H1 (cell line): ENCODE measurements at regions not wholly inside any gene's neighbourhood (a gene's known extent, or its start where the extent isn't known, plus 50 kb on each side); places are given as distances from the start of the nearest gene placed in this dataset.

Experiments
- CTCF ChIA-PET: fragments of 300-600 bp; sonication (Branson Sonifier 250); formaldehyde crosslinking; loops from one replicate; lab custom pipeline; 2021; ENCODE audit not compliant: partially characterized antibody; lab: Charles Lee
- POLR2A ChIA-PET: fragments of 300-600 bp; sonication (Branson Sonifier 250); formaldehyde crosslinking; loops from one replicate; lab custom pipeline; 2021; ENCODE audit warnings: inconsistent platforms; ENCODE audit not compliant: partially characterized antibody; lab: Charles Lee
- DNase-seq, 2 experiments: peaks; one replicate each; pipeline versions ENCODE4 v3.0.0 to v3.0.0-alpha.2; 2010 to 2022; ENCODE audit warnings: low spot score in 2 of 2, low read depth in 1 of 2, mixed read lengths in 1 of 2
- FAIRE-seq: peaks from 2 replicates; lab custom pipeline; 2011; peaks lifted over from hg19 to GRCh38; lab: Jason Lieb, UNC
- H2AFZ ChIP-seq: 2 replicates; pipeline ENCODE4 v1.8.1; 2012; ENCODE audit warnings: low read length, inconsistent platforms
- H2AK5ac ChIP-seq: 2 replicates; pipeline ENCODE4 v1.6.1; 2013; ENCODE audit warnings: low read depth, low read length
- H2BK120ac ChIP-seq: replicated peaks from 2 replicates; pipeline ENCODE3; 2013; ENCODE audit warnings: low read depth, low read length, inconsistent platforms
- H2BK12ac ChIP-seq: 2 replicates; pipeline ENCODE4 v1.6.1; 2013; ENCODE audit warnings: low read depth, low read length
- H2BK15ac ChIP-seq: 2 replicates; pipeline ENCODE4 v1.6.1; 2013; ENCODE audit warnings: low read length
- H2BK20ac ChIP-seq: 2 replicates; pipeline ENCODE4 v1.6.1; 2013; ENCODE audit warnings: low read length
- H2BK5ac ChIP-seq: 2 replicates; pipeline ENCODE4 v1.6.1; 2013; ENCODE audit warnings: low read depth, low read length
- H3K14ac ChIP-seq: 2 replicates; pipeline ENCODE4 v1.6.1; 2013; ENCODE audit warnings: inconsistent platforms; ENCODE audit not compliant: insufficient read length
- H3K18ac ChIP-seq: 2 replicates; pipeline ENCODE4 v1.6.1; 2013; ENCODE audit warnings: low read length; ENCODE audit errors: extremely low read depth
- H3K23ac ChIP-seq: 2 replicates; pipeline ENCODE4 v1.6.1; 2013; ENCODE audit warnings: inconsistent platforms; ENCODE audit not compliant: insufficient read length
- H3K23me2 ChIP-seq: 2 replicates; pipeline ENCODE4 v1.6.1; 2013; ENCODE audit warnings: low read depth, low read length
- H3K27ac ChIP-seq: 2 replicates; pipeline ENCODE4 v1.6.1; 2011; ENCODE audit warnings: low read depth, low read length, inconsistent platforms
- H3K27me3 ChIP-seq, 4 experiments: replicated peaks in 1 of 4; 1 replicate in 1 of 4; 2 replicates in 3 of 4; pipeline versions ENCODE4 v1.6.1 to v1.8.1; 2011 to 2013; ENCODE audit warnings: low read length in 3 of 4, mild to moderate bottlenecking in 3 of 4, inconsistent platforms in 2 of 4, mixed read lengths in 2 of 4, moderate library complexity in 1 of 4; ENCODE audit not compliant: control insufficient read depth in 3 of 4, insufficient read depth in 3 of 4; ENCODE audit errors: extremely low read depth in 1 of 4
- H3K36me3 ChIP-seq, 4 experiments: 2 replicates each; pipeline versions ENCODE4 v1.6.1 to v1.8.1; 2011 to 2013; ENCODE audit warnings: mild to moderate bottlenecking in 4 of 4, low read length in 3 of 4, moderate library complexity in 2 of 4, control low read depth in 1 of 4, inconsistent platforms in 1 of 4; ENCODE audit not compliant: insufficient read depth in 4 of 4, control insufficient read depth in 2 of 4
- H3K4ac ChIP-seq: replicated peaks from 2 replicates; pipeline ENCODE3; 2013; ENCODE audit warnings: low read length, low read depth, mixed read lengths, inconsistent platforms; ENCODE audit not compliant: insufficient read length
- H3K4me1 ChIP-seq, 4 experiments: replicated peaks in 1 of 4; 1 replicate in 1 of 4; 2 replicates in 3 of 4; pipeline versions ENCODE4 v1.6.1 to v1.8.1; 2011 to 2013; ENCODE audit warnings: low read length in 3 of 4, inconsistent platforms in 2 of 4, mixed read lengths in 1 of 4; ENCODE audit not compliant: insufficient read depth in 4 of 4, control insufficient read depth in 3 of 4
- H3K4me2 ChIP-seq, 2 experiments: 2 replicates each; pipeline versions ENCODE4 v1.6.1 to v1.8.1; 2011 to 2013; ENCODE audit warnings: low read depth in 2 of 2, low read length in 2 of 2, control low read depth in 1 of 2, inconsistent platforms in 1 of 2, mild to moderate bottlenecking in 1 of 2; ENCODE audit not compliant: insufficient read depth in 1 of 2
- H3K4me3 ChIP-seq, 4 experiments: fragments of 200-600, 300-600 bp in 1 of 4; sonication (generic), shearing (Covaris generic), sonication (Bioruptor Twin) in 1 of 4; 2 replicates each; pipeline versions ENCODE4 v1.5.1 to v1.8.1; 2011 to 2016; ENCODE audit warnings: low read length in 4 of 4, low read depth in 3 of 4, control low read depth in 2 of 4, inconsistent platforms in 2 of 4, mild to moderate bottlenecking in 2 of 4, mixed read lengths in 1 of 4, moderate library complexity in 1 of 4; ENCODE audit not compliant: insufficient read depth in 2 of 4; ENCODE audit errors: extremely low read depth in 1 of 4
- H3K56ac ChIP-seq: replicated peaks from 2 replicates; pipeline ENCODE3; 2013; ENCODE audit warnings: low read depth, mild to moderate bottlenecking, mixed read lengths, low read length, inconsistent platforms; ENCODE audit not compliant: insufficient read length
- H3K79me1 ChIP-seq: 2 replicates; pipeline ENCODE4 v1.6.1; 2013; ENCODE audit warnings: low read depth, low read length, control low read depth
- H3K79me2 ChIP-seq, 2 experiments: 2 replicates each; pipeline versions ENCODE4 v1.6.1 to v1.8.1; 2012 to 2013; ENCODE audit warnings: low read length in 2 of 2, mild to moderate bottlenecking in 2 of 2, inconsistent platforms in 1 of 2; ENCODE audit not compliant: insufficient read depth in 2 of 2, control insufficient read depth in 1 of 2
- H3K9ac ChIP-seq, 4 experiments: replicated peaks in 1 of 4; 1 replicate in 1 of 4; 2 replicates in 3 of 4; pipeline versions ENCODE4 v1.6.1 to v1.8.1; 2011 to 2013; ENCODE audit warnings: low read depth in 3 of 4, low read length in 3 of 4, control low read depth in 2 of 4, mild to moderate bottlenecking in 2 of 4, moderate library complexity in 2 of 4, inconsistent platforms in 1 of 4; ENCODE audit errors: extremely low read depth in 1 of 4
- H3K9me3 ChIP-seq, 2 experiments: 2 replicates each; pipeline versions ENCODE4 v1.6.1 to v1.8.1; 2012 to 2013; ENCODE audit warnings: mild to moderate bottlenecking in 2 of 2, moderate library complexity in 2 of 2, control low read depth in 1 of 2, inconsistent platforms in 1 of 2, low read depth in 1 of 2, low read length in 1 of 2, mixed read lengths in 1 of 2; ENCODE audit not compliant: insufficient read depth in 2 of 2
- H4K20me1 ChIP-seq, 2 experiments: replicated peaks in 1 of 2; 2 replicates each; pipeline versions ENCODE3 to v1.8.1; 2011 to 2013; ENCODE audit warnings: inconsistent platforms in 2 of 2, low read length in 2 of 2, mild to moderate bottlenecking in 1 of 2; ENCODE audit not compliant: insufficient read depth in 2 of 2, control insufficient read depth in 1 of 2
- H4K5ac ChIP-seq: 2 replicates; pipeline ENCODE4 v1.6.1; 2013; ENCODE audit warnings: low read length, low read depth, mixed read lengths, inconsistent platforms; ENCODE audit not compliant: insufficient read length
- H4K8ac ChIP-seq: 2 replicates; pipeline ENCODE4 v1.8.0; 2013; ENCODE audit warnings: mild to moderate bottlenecking, moderate library complexity, low read length, inconsistent platforms; ENCODE audit not compliant: insufficient read depth; ENCODE audit errors: extremely low read depth
- H4K91ac ChIP-seq: replicated peaks from 2 replicates; pipeline ENCODE3; 2013; ENCODE audit warnings: low read length, mixed read lengths, inconsistent platforms; ENCODE audit not compliant: insufficient read length
- ATF2 ChIP-seq: IDR thresholded peaks from 2 replicates; pipeline ENCODE4 v1.6.1; 2012; ENCODE audit warnings: low read length, inconsistent platforms
- CBX8 ChIP-seq: fragments of 300-800, 300-1000 bp; sonication (generic); IDR thresholded peaks from 2 replicates; pipeline ENCODE4 v1.7.1; 2016; ENCODE audit warnings: low read depth, low read length, borderline replicate concordance
- CHD2 ChIP-seq: IDR thresholded peaks from 2 replicates; pipeline ENCODE4 v1.6.1; 2012; ENCODE audit warnings: low read length, improper control_type of control experiment
- CREB1 ChIP-seq: IDR thresholded peaks from 2 replicates; pipeline ENCODE4 v1.6.1; 2012; ENCODE audit warnings: inconsistent platforms
- HDAC2 ChIP-seq, 2 experiments: fragments of 300-600 bp in 1 of 2; sonication (generic) in 1 of 2; IDR thresholded peaks; 2 replicates each; pipeline ENCODE4 v1.6.1; 2011 to 2012; ENCODE audit warnings: low read depth in 2 of 2, low read length in 2 of 2, mild to moderate bottlenecking in 2 of 2, moderate library complexity in 2 of 2, borderline replicate concordance in 1 of 2, inconsistent platforms in 1 of 2
- KDM1A ChIP-seq: fragments of 200-600, 300-600 bp; sonication (generic); IDR thresholded peaks from 2 replicates; pipeline ENCODE4 v1.7.1; 2016; ENCODE audit warnings: mild to moderate bottlenecking, low read length, borderline replicate concordance
- KDM4A ChIP-seq: IDR thresholded peaks from one replicate; pipeline ENCODE4 v1.7.1; 2012; ENCODE audit warnings: low read depth, mild to moderate bottlenecking, moderate library complexity, low read length, inconsistent platforms; ENCODE audit not compliant: severe bottlenecking
- KDM5A ChIP-seq: fragments of 200-600 bp; IDR thresholded peaks from 2 replicates; pipeline ENCODE4 v1.7.1; 2012; ENCODE audit warnings: mild to moderate bottlenecking, low read length, inconsistent platforms, mixed read lengths
- POLR2A ChIP-seq, 2 experiments: IDR thresholded peaks; 1 replicate in 1 of 2; 2 replicates in 1 of 2; pipeline ENCODE4 v1.6.1; 2011; ENCODE audit warnings: low read depth in 2 of 2, low read length in 2 of 2, mild to moderate bottlenecking in 2 of 2; ENCODE audit errors: control extremely low read depth in 1 of 2
- POLR2AphosphoS5 ChIP-seq: IDR thresholded peaks from 2 replicates; pipeline ENCODE4 v1.6.1; 2011; ENCODE audit warnings: low read depth, low read length
- RXRA ChIP-seq: IDR thresholded peaks from 2 replicates; pipeline ENCODE4 v1.6.1; 2011; ENCODE audit warnings: low read depth, mild to moderate bottlenecking, low read length, moderate library complexity; ENCODE audit not compliant: insufficient read depth
- SIRT6 ChIP-seq: IDR thresholded peaks from one replicate; pipeline ENCODE4 v1.7.1; 2012; ENCODE audit warnings: low read length, inconsistent platforms
- ZNF274 ChIP-seq: IDR thresholded peaks from 2 replicates; pipeline ENCODE4 v1.7.0; 2012; ENCODE audit warnings: low read length, borderline replicate concordance; ENCODE audit errors: extremely low read depth
- WGBS, 2 experiments: shearing (Covaris generic) in 1 of 2; methylation state at CpG; one replicate each; pipeline versions ENCODE4 v1.1.6 to v1.1.7; 2013 to 2015; ENCODE audit warnings: low lambda C conversion rate in 2 of 2, mixed read lengths in 2 of 2, inconsistent platforms in 1 of 2, low coverage in 1 of 2, missing lambda C conversion rate in 1 of 2; ENCODE audit not compliant: insufficient replicate concordance in 2 of 2, insufficient coverage in 1 of 2, insufficient read length in 1 of 2; ENCODE audit errors: extremely low coverage in 1 of 2, missing lambda C conversion rate in 1 of 2; 5-methylcytosine and 5-hydroxymethylcytosine counted together
- TF ChIP-seq, protein P1 (sequence below): IDR thresholded peaks from 2 replicates; pipeline ENCODE4 v1.6.1; 2012; ENCODE audit warnings: inconsistent platforms

DNA sequence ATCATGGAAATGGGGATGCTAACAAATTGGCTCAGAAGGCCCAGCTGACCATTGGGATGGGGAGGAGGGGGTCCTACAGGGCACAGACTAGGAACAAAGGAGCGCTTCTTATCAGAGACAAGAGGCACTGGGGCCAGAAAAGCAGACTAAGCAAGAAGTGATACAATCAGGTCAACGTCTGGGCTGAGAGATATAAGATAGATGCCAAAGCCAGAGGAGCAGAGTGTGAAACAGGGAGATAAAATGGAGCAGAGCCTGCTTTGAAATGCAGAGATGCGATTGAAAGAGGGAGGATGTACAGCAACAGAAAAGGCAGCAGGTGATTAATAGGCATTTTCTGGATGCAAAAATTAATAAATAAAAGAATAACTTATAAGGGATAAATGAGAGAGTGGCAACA, 127.5 kb upstream of the SAMSN1 start:
- H3K4me2 ChIP-seq, result no peak overlapping the region
- 77% methylated on average over 3 of the region's 3 CpGs; no CpG with 5 or more reads in 1 of the 2 experiments for WGBS, 2 experiments
- no peak overlapping the region for H3K9ac ChIP-seq
- ChIA-PET POLR2A (no interaction called here), CTCF (no interaction called here)
- FAIRE-seq (no peak), DNase-seq (no peak)
- no peaks in the 10 kb centered on the region for H3K23me2 ChIP-seq
- no peak overlapping the region for H3K4me3 ChIP-seq
- H2AK5ac ChIP-seq, result no peak overlapping the region
- no peak overlapping the region for H2BK5ac ChIP-seq
- no peak overlapping the region for H2BK15ac ChIP-seq
- H4K5ac ChIP-seq, result no peak overlapping the region
- no peaks in the 10 kb centered on the region for H3K36me3 ChIP-seq
- no peaks in the 10 kb centered on the region for H3K79me1 ChIP-seq
- H2BK12ac ChIP-seq, result no peak overlapping the region
- H3K56ac ChIP-seq, result no peak overlapping the region
- H3K4ac ChIP-seq, result no peak overlapping the region
- H2BK120ac ChIP-seq, result no peak overlapping the region
- no peak overlapping the region for H3K27ac ChIP-seq
- no peaks in the 10 kb centered on the region for H3K79me2 ChIP-seq
- H3K23ac ChIP-seq, result no peak overlapping the region
- 0 out of 7 replicates have a peak, but pooled peaks cover 0 to 2% (median 0%) of the 10 kb centered on the region in 4 experiments for H3K4me1 ChIP-seq
- no peaks in the 10 kb centered on the region for H3K9me3 ChIP-seq
- H2AFZ ChIP-seq, result no peak overlapping the region
- no peaks in the 10 kb centered on the region for H3K27me3 ChIP-seq
- no peak overlapping the region for H4K91ac ChIP-seq
- no peak overlapping the region for H3K18ac ChIP-seq
- no peak overlapping the region for H2BK20ac ChIP-seq
- no peak overlapping the region for H4K8ac ChIP-seq
- no peaks in the 10 kb centered on the region for H4K20me1 ChIP-seq
- no peak overlapping the region for H3K14ac ChIP-seq
- TF ChIP-seq KDM5A, result no peak
- no peak for TF ChIP-seq HDAC2 (IDR thresholded peaks at IDR 0.05; ENCODE audit: borderline replicate concordance in 1 of 2, low read depth in 2 of 2, low read length in 2 of 2)
- no peak for TF ChIP-seq KDM1A
- no peak for TF ChIP-seq CREB1
- TF ChIP-seq ZNF274, result no peak
- TF ChIP-seq POLR2A (IDR thresholded peaks at IDR 0.05; ENCODE audit: control extremely low read depth in 1 of 2, low read depth in 2 of 2, low read length in 2 of 2), result no peak
- no peak for TF ChIP-seq CHD2
- TF ChIP-seq, protein P1, sequence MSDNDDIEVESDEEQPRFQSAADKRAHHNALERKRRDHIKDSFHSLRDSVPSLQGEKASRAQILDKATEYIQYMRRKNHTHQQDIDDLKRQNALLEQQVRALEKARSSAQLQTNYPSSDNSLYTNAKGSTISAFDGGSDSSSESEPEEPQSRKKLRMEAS, result no peak
- TF ChIP-seq ATF2, result no peak
- no peak for TF ChIP-seq CBX8
- TF ChIP-seq POLR2AphosphoS5, result no peak
- no peak for TF ChIP-seq SIRT6
- TF ChIP-seq RXRA, result no peak
- TF ChIP-seq KDM4A, result no peak
